ENCODE measurements at regions not wholly inside any gene's neighbourhood (a gene's known extent, or its start where the extent isn't known, plus 50 kb on each side); places are given as distances from the start of the nearest gene placed in this dataset.

- DNase-seq (ENCODE audit: low spot score): no peak
Observed at GRCh38 chr2:59076079-59076619, 835.0 kb upstream of the FANCL start.

GRCh38 chr2:59074071-59074470 lies 832.9 kb upstream of the FANCL start:
- DNase-seq (ENCODE audit: low spot score): no peak

- no peak for DNase-seq (ENCODE audit: low spot score)
Observed at GRCh38 chr2:59073286-59073685, 832.2 kb upstream of the FANCL start.

- DNase-seq (ENCODE audit: low spot score): no peak
Observed at GRCh38 chr2:59068255-59068654, 827.1 kb upstream of the FANCL start.

GRCh38 chr2:59066787-59067399 lies 825.8 kb upstream of the FANCL start:
- DNase-seq (ENCODE audit: low spot score): no peak

GRCh38 chr2:59047373-59047995 lies 806.4 kb upstream of the FANCL start:
- no peak for DNase-seq (ENCODE audit: low spot score)

GRCh38 chr2:59046401-59047372 lies 805.6 kb upstream of the FANCL start:
- DNase-seq (ENCODE audit: low spot score): no peak

GRCh38 chr2:59044736-59045135 lies 803.6 kb upstream of the FANCL start:
- DNase-seq (ENCODE audit: low spot score): no peak

- no peak for DNase-seq (ENCODE audit: low spot score)
Observed at GRCh38 chr2:59041139-59041538, 800.0 kb upstream of the FANCL start.

GRCh38 chr2:59034837-59035236 lies 793.7 kb upstream of the FANCL start:
- no peak for DNase-seq (ENCODE audit: low spot score)

GRCh38 chr2:59034106-59034505 lies 793.0 kb upstream of the FANCL start:
- DNase-seq (ENCODE audit: low spot score): no peak

- no peak for DNase-seq (ENCODE audit: low spot score)
Observed at GRCh38 chr2:59033661-59034060, 792.5 kb upstream of the FANCL start.

- no peak for DNase-seq (ENCODE audit: low spot score)
Observed at GRCh38 chr2:59032499-59032898, 791.4 kb upstream of the FANCL start.

GRCh38 chr2:59029058-59029457 lies 787.9 kb upstream of the FANCL start:
- DNase-seq (ENCODE audit: low spot score): no peak

GRCh38 chr2:59027320-59027719 lies 786.2 kb upstream of the FANCL start:
- no peak for DNase-seq (ENCODE audit: low spot score)

GRCh38 chr2:59025157-59025757 lies 784.1 kb upstream of the FANCL start:
- peak; percentile 25 for DNase-seq (ENCODE audit: low spot score)

GRCh38 chr2:59021786-59022185 lies 780.7 kb upstream of the FANCL start:
- no peak for DNase-seq (ENCODE audit: low spot score)

- no peak for DNase-seq (ENCODE audit: low spot score)
Observed at GRCh38 chr2:59019566-59020159, 778.5 kb upstream of the FANCL start.

- DNase-seq (ENCODE audit: low spot score): no peak
Observed at GRCh38 chr2:59018737-59019136, 777.6 kb upstream of the FANCL start.

GRCh38 chr2:59015027-59015426 lies 773.9 kb upstream of the FANCL start:
- no peak for DNase-seq (ENCODE audit: low spot score)

- DNase-seq (ENCODE audit: low spot score): no peak
Observed at GRCh38 chr2:59012971-59013370, 771.8 kb upstream of the FANCL start.

- no peak for DNase-seq (ENCODE audit: low spot score)
Observed at GRCh38 chr2:59012234-59012633, 771.1 kb upstream of the FANCL start.

All from RKO (cell line).